GM18858 (cell line): ENCODE measurements at regions not wholly inside any gene's neighbourhood (a gene's known extent, or its start where the extent isn't known, plus 50 kb on each side); places are given as distances from the start of the nearest gene placed in this dataset.
"Not testable (repeated sequence)": the region's sequence is repeated elsewhere in the genome, so short reads cannot be mapped to it uniquely, and the experiment has no call there.

Experiments
- ATAC-seq: cut with Tn5 transposase; IDR thresholded peaks from one replicate; pipeline ENCODE4 v1.9.1; 2021; ENCODE audit not compliant: unreplicated experiment

DNA sequence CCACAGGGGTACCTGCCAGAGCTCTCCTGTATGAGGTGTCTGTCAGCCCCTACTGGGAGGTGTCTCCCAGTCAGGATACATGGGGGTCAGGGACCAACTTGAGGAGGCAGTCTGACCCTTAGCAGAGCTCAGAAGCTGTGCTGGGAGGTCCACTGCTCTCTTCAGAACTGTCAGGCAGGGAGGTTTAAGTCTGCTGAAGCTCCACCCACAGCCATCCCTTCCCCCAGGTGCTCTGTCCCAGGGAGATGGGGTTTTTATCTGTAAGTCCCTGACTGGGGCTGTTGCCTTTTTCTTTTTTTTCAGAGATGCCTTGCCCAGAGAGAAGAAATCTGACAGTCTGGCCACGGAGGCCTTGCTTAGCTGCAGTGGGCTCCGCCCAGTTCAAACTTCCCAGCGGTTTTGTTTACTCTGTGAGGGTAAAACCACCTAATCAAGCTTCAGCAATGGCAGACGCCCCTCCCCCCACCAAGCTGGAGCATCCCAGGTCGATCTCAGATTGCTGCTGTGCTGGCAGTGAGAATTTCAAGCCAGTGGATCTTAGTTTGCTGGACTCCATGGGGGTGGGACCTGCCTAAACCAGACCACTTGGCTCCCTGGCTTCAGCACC is 118.5 kb upstream of the RADX start:
- not testable (repeated sequence) for ATAC-seq

DNA sequence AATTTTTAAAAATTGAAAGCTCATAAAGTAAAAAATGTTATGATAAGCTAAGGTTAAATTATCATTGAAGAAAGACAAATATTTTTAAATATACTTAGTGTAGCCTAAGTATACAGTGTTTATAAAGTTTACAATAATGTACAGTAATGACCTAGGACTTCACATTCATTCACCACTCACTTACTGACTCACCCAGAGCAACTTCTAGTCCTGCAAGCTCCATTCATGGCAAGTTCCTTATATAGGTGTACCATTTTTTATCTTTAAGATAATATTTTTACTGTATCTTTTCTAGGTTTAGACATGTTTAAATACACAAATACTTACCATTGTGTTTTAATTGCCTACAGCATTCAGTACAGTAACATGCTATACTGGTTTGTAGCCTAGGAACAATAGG is 112.3 kb upstream of the RADX start:
- ATAC-seq, result no peak

DNA sequence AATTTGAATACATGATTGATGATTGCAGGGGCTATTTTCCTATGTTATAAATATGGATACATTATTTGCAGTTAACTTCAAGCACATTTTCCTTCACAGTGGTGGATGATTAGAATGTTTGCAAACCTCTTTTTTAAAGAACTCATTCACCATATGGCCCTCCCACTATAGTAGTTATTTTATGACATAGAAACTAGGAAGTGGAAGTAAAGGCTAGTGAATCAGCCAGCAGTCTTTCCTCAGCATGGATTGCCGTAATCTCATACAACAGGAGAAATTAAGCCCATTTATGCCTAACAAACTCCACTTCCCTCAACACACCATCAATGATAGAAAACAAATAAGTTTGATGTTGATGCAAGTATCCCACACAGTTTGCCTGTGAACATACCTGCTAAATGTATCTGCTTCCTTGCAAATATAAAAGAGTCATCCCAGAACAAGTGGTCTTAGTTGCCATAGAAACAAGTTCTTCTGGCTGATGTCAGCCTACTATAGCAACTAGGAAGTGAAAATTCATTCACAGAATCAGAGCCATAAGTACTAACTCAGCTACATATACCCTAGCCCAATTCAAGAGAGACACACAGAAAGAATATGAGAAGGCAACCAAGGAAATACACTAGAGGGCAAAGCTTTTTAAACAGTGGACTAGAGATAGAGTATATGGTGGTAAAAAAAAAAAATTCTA is 100.9 kb upstream of the RADX start:
- no peak for ATAC-seq
